GM12891 (cell line): ENCODE measurements at regions not wholly inside any gene's neighbourhood (a gene's known extent, or its start where the extent isn't known, plus 50 kb on each side); places are given as distances from the start of the nearest gene placed in this dataset.

ENCODE experiments used
- POLR2A ChIP-seq: IDR thresholded peaks from 2 replicates; pipeline ENCODE4 v1.6.1; 2011; ENCODE audit warnings: low read depth, low read length, control low read depth
- POLR2AphosphoS5 ChIP-seq: IDR thresholded peaks from 2 replicates; pipeline ENCODE4 v1.6.1; 2011; ENCODE audit warnings: low read depth, low read length, control low read depth
- TAF1 ChIP-seq: IDR thresholded peaks from 2 replicates; pipeline ENCODE4 v1.6.1; 2011; ENCODE audit warnings: low read depth, low read length, control low read depth

DNA sequence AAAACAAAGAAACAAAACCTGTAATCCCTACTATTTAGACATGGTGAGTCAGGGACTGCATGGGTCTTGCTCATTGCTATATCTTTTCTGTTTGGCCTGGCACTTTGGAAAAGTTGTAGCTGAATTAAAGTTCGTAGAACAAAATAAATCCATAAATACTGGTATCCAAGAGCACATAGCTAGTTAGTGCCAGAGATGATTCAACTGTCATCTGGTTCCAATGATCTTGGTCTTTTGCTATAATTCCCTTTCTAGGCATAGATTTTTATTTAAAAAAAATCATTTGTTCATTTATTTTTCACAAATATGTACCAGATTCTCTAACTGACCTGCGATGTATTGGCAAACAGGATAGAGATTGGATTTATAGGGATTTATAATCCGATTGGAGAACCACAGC is 1436.1 kb upstream of the GOT2 start:
- TF ChIP-seq POLR2AphosphoS5 (no peak), POLR2A (no peak), TAF1 (no peak)
